ENCODE measurements at regions not wholly inside any gene's neighbourhood (a gene's known extent, or its start where the extent isn't known, plus 50 kb on each side); places are given as distances from the start of the nearest gene placed in this dataset.
"Not testable (repeated sequence)": the region's sequence is repeated elsewhere in the genome, so short reads cannot be mapped to it uniquely, and the experiment has no call there.

DNA sequence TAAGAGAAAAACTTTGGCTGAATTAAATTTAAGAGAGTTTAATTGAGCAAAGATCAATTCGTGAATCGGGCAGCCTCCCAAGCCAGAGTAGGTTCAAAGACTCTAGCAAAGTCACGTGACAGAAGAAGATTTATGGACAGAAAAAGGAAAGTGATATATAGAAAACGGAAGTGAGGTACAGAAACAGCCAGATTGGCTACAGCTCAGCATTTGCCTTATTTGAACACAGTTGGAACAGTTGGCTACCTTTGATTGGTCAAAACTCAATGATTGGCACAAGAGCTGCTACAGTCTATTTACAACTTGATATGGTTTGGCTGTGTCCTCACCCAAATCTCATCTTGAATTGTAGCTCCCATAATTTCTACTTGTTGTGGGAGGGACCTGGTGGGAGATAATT, 102.6 kb downstream of the PLG start:
- no peak overlapping the region for H3K27ac ChIP-seq
- TF ChIP-seq, protein P1, sequence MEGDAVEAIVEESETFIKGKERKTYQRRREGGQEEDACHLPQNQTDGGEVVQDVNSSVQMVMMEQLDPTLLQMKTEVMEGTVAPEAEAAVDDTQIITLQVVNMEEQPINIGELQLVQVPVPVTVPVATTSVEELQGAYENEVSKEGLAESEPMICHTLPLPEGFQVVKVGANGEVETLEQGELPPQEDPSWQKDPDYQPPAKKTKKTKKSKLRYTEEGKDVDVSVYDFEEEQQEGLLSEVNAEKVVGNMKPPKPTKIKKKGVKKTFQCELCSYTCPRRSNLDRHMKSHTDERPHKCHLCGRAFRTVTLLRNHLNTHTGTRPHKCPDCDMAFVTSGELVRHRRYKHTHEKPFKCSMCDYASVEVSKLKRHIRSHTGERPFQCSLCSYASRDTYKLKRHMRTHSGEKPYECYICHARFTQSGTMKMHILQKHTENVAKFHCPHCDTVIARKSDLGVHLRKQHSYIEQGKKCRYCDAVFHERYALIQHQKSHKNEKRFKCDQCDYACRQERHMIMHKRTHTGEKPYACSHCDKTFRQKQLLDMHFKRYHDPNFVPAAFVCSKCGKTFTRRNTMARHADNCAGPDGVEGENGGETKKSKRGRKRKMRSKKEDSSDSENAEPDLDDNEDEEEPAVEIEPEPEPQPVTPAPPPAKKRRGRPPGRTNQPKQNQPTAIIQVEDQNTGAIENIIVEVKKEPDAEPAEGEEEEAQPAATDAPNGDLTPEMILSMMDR (conservative IDR thresholded peaks at IDR 0.05) = no peak

DNA sequence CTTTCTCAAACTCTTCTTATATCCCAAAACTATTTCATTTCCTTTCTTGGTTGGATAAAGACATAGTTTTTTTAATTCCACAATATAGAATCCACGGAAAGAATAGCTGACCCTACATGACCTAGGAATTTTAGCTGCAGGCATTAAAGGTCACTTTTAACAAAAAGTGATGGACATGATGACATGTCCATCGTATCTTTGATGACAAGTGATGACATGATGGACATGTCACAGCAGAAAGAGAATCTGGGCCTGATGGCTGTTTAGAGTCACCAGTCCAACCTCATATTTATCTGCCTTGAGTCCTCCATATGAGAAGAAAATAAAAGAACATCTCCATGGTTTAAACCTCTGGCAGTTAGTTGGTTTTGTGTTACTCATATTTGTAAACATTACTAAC, 106.2 kb downstream of the PLG start:
- TF ChIP-seq, protein P1 (conservative IDR thresholded peaks at IDR 0.05) = no peak
- no peak overlapping the region for H3K27ac ChIP-seq

DNA sequence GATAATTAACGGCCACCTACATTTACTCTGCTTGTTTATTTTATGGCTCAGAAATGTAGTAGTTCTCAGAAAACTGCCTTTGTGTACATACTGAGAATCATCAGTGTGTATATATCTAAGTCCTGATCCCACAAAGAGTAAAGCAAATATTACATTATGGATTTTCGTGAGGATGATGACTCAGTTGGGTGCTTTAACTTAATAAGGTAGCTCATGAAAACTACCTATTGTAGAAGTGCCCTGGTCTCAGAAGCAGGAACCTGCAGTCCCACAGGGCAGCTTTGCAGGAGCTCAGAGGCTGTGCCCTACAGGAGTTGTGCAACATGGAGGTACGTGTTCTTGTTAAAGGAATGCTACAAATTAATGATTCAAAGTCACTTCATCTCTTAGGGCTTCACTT, 108.2 kb downstream of the PLG start:
- TF ChIP-seq, protein P1 (conservative IDR thresholded peaks at IDR 0.05) = no peak
- H3K27ac ChIP-seq = no peak overlapping the region

DNA sequence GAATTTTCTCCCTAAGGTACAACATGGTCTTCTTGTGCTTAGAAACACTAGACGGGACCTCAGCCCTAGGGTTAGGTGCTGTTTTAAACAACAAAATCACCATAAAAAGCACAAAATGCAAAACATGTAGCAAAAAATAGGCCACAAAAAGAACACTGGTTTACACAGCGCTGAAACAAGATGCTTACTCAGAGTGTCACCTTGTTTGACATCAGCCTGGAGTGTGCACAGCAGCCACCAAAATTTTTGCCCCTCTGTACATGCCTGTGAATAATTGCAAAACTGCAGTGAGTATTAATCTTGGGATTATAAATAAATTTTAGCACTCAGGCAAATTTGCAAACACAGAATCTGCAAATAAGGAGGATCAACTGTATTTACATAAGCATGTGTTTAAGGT, 110.1 kb downstream of the PLG start:
- H3K27ac ChIP-seq = no peak overlapping the region
- TF ChIP-seq, protein P1 (conservative IDR thresholded peaks at IDR 0.05) = no peak

DNA sequence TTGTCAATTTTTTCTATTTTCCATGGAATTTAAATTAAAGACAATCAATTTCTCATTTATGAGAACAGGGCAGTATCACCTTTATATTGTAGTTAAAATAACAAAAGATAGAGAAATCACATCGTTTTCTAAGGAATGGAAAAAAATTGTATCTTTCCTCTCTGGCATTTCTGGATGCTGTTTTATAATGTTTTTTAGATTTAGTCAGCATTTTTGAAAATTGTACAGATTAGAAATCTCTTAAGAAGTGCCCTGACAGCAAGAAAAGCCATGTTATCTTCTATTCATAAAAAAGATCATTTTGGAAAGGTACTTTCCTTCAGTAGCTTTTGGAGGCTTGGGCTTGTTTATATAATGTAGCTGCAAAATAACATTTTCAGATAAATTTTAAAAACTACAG, 116.9 kb downstream of the PLG start:
- H3K27ac ChIP-seq = no peak overlapping the region
- TF ChIP-seq, protein P1 (conservative IDR thresholded peaks at IDR 0.05) = no peak

DNA sequence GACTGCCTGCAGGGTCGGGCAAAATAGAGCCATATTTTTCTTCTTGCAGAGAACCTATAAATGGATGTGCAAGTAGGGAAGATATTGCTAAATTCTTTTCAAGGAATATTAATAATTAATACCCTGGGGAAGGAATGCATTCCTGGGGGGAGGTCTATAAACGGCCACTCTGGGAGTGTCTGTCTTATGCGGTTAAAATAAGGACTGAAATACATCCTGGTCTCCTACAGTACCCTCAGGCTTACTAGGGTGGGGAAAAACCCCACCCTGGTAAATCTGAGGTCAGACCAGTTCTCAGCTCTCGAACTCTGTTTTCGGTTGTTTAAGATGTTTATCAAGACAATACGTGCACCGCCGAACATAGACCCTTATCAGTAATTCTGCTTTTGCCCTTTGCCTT, 118.6 kb downstream of the PLG start:
- H3K27ac ChIP-seq = not testable (repeated sequence)

DNA sequence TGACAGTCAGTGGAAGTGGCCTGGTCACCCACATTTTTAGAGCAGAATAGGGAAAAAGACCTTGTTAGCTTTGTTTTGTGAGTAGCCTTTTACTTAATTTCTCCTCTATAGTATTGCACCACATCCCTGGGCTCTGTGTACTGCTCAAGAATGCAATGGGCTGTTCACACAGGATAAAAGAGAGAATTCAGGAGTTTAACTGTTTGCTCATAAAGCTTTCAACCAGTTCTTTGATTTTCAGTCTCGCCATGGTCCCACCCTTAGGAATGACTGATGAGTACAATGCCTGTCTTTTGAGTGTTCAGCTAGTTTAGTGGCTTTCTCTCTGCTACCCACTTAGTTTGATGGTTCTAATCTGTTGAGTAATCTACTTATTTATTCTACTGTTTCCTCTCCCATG, 129.7 kb downstream of the PLG start:
- H3K27ac ChIP-seq = no peak overlapping the region
- TF ChIP-seq, protein P1 (conservative IDR thresholded peaks at IDR 0.05) = no peak

DNA sequence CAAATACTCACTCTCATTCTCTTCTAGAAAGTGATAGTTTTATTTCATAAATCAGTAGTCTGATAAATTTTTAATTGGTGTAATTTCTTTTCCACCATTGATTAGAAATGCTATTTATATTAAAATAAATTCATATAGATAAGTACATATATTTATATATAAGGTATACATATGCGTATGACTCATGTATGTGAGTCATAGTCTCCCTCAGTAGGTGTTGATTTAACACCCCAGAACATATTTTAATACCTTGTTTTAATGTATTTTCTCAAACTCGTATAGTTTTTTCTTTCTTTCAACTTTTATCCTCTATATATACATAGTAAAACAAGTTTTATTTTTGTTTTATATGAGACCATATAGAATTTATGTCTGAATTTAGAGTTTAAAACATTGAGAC, 130.4 kb downstream of the PLG start:
- TF ChIP-seq, protein P1 (conservative IDR thresholded peaks at IDR 0.05) = no peak

More for the DNA sequence above, 130.4 kb downstream of the PLG start:
- no peak overlapping the region for H3K27ac ChIP-seq
